ENCODE measurements at regions not wholly inside any gene's neighbourhood (a gene's known extent, or its start where the extent isn't known, plus 50 kb on each side); places are given as distances from the start of the nearest gene placed in this dataset.
"Not testable (repeated sequence)": the region's sequence is repeated elsewhere in the genome, so short reads cannot be mapped to it uniquely, and the experiment has no call there.

DNA sequence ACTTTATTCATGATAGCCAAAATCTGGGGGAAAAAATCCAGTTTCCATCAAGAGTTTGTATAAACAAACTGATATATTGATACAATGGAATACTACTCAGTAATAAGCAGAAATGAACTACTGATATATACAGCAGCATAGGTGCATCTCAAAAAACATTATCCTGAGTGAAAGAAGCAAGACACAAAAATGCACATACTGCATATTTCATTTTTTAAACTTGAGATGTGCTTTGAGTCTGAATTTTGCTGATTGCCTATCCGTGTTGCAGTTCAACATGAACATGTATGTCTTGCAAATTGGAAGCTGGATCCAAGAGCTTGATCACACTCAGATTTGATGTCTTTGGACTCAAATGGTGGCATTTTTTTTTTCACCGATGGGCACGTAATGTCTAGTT is 132.4 kb downstream of the TSEN15 start:
- no peak for DNase-seq

- not testable (repeated sequence) for DNase-seq
These were observed 133.1 kb downstream of the TSEN15 start for GRCh38 chr1:184184614-184185013.

GRCh38 chr1:184185347-184185746 is 133.8 kb downstream of the TSEN15 start:
- DNase-seq, result no peak

DNA sequence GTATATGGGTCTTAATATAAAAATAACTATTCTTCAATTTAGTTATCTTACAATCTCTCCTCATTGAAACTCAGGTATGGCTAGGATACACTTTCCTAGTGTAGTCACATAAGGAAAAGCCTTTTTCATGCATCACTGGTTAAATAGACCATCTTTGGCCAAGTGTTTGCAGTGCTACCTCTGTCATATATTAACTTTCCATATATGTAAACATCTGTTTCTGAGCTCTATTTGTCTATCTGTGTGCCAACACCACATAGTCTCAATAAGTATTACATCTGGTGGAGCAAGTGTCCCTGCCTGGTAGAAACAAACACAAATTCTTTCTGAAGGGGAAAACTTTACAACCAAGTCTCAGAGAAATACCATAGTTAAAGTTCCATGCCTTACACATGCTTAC is 134.6 kb downstream of the TSEN15 start:
- DNase-seq, result no peak

DNA sequence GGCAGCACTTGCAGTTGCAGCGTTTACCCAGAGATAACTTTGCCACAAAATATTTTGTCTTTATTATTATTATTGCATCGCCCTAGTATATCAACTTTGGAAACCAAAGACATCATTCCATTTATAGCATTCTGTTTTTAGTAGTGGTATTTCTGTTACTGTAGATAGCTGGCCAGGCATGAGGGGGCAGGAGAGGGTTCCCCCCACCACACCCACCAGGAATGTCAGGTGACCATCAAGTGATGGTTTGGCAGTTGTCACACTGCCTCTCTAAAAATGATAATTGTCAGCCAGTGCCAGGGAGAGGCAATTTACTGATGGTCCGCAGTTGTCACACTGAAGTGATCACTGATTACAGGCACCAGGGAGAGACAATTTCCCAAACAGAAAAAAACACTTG is 135.6 kb downstream of the TSEN15 start:
- no peak for DNase-seq

DNA sequence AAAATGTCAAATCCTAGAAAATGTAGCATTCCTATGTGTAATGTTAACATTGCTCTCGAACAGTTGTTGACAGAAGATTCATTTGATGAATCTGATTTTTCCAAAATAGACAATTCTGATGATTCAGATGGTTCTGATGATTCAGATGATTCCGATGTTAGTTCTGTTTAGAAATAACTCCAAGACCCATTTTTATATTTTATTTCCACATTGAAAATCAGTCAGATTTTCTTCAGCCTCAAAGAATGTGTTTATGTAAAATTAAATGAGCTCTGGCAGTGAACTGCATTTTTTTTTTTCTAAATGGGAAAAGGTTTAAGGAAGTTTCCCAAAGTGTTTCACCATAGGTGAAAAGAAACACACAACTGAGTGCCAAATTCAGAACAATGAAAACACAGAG is 136.5 kb downstream of the TSEN15 start:
- no peak for DNase-seq

GRCh38 chr1:184189361-184189760 is 137.8 kb downstream of the TSEN15 start:
- peak in 1 of 14 donors; percentile 81 for DNase-seq

- no peak for DNase-seq
These were observed 139.1 kb downstream of the TSEN15 start for GRCh38 chr1:184190616-184191015.

GRCh38 chr1:184191181-184191621 is 139.7 kb downstream of the TSEN15 start:
- DNase-seq, result peak in 2 of 14 donors; percentile 15 to 37

GRCh38 chr1:184192796-184193195 is 141.3 kb downstream of the TSEN15 start:
- no peak for DNase-seq

- DNase-seq, result no peak
These were observed 141.9 kb downstream of the TSEN15 start for GRCh38 chr1:184193451-184193850.

DNA sequence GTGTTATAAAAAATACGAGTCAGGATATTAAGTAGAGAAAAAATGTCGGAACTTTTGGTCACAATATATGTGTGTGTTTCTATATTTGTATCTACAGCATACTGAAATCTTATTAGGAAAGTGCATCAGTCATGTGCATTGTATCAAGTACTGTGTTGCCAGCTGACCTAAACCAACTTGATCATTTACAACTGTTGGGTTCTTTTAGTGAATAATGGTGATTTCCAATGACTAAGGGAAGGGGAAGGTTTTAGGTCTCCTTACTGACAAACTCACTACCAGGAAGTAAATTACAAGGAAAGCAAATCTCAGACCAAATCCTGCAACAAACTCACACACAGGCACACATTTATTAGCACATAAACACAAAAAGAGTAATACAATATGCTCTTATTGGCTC is 142.7 kb downstream of the TSEN15 start:
- no peak for DNase-seq

GRCh38 chr1:184195722-184196121 is 144.2 kb downstream of the TSEN15 start:
- DNase-seq, result not testable (repeated sequence)

DNA sequence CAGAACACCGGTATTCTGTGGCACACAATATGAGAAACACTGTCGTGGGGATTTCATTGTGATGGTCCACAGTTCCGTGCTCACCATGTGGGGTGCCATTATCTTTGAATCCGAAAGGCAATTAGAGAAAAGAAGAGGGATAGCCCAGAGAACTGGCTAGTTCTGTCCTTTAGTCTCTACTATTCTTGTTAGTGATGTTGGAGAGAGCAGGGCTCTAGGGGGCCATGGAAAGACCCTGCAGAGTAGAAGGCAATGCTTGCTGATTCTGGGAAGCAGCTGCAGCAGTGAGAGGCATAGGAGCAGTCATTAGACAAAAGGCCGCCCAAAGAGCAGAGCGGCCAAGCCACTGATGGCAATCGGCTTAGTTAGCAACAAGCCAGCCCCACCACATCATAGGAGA is 146.3 kb downstream of the TSEN15 start:
- no peak for DNase-seq

GRCh38 chr1:184199036-184199435 is 147.5 kb downstream of the TSEN15 start:
- DNase-seq, result no peak

GRCh38 chr1:184199438-184200085 is 148.0 kb downstream of the TSEN15 start:
- DNase-seq, result no peak

DNA sequence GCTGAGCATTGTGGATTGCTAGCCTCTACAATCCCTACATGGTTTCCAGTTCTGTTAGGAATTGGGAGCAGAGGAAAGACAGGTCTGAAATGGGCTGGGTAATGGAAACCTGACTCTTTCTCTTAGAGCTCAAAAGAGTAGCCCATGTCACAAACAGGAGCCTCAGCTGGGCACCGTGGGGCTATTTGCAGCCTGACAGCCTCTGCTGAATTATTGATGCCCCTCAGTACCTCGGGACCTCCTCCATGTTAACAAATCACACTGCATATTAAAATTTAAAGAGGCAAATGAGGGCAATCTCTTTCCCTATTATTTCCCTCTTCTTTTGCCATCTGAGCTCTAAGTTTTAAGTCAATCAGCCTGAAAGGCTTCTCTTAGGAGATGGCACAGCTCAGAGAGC is 157.1 kb downstream of the TSEN15 start:
- no peak for DNase-seq

GRCh38 chr1:184210031-184210430 is 158.5 kb downstream of the TSEN15 start:
- DNase-seq, result peak in 1 of 14 donors; percentile 21

DNA sequence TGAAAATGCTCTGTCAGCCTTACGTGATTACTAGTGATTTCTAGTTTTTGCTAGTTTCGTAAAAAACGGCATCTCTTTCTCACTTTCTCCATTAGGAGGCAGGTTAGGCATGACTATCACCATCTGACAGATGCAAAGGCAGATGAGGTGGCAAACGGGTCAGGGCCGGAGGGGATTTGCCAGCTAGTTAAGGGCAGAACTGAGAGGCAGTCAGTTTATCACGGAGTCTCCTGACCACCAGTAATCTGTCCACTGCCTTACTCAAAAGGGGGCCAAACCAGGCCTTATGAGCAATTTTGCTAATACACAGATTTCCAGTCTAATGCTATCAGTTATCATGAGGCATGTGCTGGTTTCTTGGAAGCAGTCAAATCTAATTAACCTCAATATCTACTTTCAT is 159.3 kb downstream of the TSEN15 start:
- DNase-seq, result no peak

- no peak for DNase-seq
These were observed 161.3 kb downstream of the TSEN15 start for GRCh38 chr1:184212649-184213314.

DNA sequence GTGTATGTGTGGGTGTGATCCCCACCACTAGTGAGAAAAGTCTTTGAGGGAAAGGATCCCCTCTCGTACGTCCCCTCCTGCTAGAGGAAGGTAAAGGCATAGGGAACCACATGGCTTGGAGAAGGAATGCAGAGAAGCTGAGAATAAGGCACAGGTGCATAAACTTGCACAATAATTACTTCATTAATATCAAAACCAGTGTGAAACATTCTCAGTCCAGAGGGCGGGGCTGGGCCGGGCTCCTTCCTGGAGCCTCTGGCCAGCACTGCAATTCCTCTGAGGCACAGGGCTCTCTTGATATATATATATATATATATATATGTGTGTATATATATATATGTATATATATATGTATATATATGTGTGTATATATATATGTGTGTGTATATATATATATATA is 162.6 kb downstream of the TSEN15 start:
- no peak for DNase-seq

GRCh38 chr1:184215274-184215925 is 163.9 kb downstream of the TSEN15 start:
- DNase-seq, result no peak

DNA sequence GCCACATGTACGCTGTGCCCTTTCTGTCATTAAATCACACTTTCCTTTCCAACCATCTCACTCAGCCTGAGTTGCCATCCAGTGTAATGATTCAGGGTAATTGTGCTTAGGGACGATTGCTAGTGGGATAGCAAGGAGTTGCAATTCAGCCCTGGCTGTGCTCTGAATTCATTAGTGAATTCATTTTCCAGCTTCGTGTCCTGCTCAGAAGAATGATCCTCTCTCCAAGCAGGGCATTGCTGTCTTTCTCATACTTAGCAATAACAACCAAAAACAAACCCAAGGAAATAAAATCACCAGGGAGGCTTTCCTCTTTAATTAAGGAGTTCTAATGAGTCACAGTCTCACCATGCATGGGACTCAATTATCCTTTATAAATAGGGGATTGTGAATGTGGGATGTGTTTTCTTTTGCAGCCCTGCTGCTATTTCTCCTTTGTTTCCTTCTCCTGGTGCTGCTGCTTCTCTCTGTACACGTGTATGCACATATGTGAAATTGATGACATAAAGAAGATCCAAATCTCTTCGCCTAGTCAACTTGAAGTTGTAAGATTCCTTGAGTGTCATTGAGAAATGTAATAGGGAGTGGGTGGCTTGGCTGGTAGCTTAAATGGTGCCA is 167.0 kb downstream of the TSEN15 start:
- DNase-seq, result peak in 1 of 14 donors; percentile 3
